ENCODE measurements at regions not wholly inside any gene's neighbourhood (a gene's known extent, or its start where the extent isn't known, plus 50 kb on each side); places are given as distances from the start of the nearest gene placed in this dataset.
"Not testable (repeated sequence)": the region's sequence is repeated elsewhere in the genome, so short reads cannot be mapped to it uniquely, and the experiment has no call there.

DNA sequence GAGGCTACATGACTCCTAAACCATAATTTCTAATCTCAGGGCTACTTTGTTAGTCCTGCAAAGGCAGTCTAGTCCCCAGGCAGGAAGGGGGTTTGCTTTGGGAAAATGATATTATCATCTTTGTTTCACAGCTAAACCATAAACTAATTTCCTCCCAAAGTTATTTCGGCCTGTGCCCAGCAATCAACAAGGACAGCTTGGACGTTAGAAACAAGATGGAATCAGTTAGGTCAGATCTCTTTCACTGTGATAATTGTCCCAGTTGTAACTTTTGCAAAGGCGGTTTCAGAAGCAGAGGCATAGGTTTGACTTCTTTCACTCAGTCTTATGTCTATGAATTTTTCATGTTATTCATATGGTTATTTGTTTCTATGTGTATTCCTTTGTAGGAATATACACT lies 119.1 kb downstream of the PPIAL4G start:
- peaks cover 15% of the 10 kb centered on the region for H3K27me3 Mint-ChIP-seq
- H3K27ac Mint-ChIP-seq; H3K9me3 Mint-ChIP-seq; H3K4me3 Mint-ChIP-seq; H3K36me3 Mint-ChIP-seq (ENCODE audit: low read depth); DNase-seq: not testable (repeated sequence)
- H3K4me1 Mint-ChIP-seq, result peaks cover 45% of the 10 kb centered on the region
- CTCF ChIA-PET, result interaction anchor here (0.8 kb wide), 1 partner anchor 9 kb away, joined by 3 read pairs; no protein-coding TSS in a partner anchor
- POLR2A ChIA-PET, result interaction anchor here (0.8 kb wide), 1 partner anchor 30 kb away, joined by 3 read pairs; no protein-coding TSS in a partner anchor

GRCh38 chr1:148363439-148363810 lies 119.7 kb downstream of the PPIAL4G start:
- peak; percentile 42 for DNase-seq
- peaks cover 17% of the 10 kb centered on the region for H3K27me3 Mint-ChIP-seq
- H3K36me3 Mint-ChIP-seq (ENCODE audit: low read depth), result no peaks in the 10 kb centered on the region
- POLR2A ChIA-PET, result no interaction called here
- CTCF ChIA-PET, result interaction anchor here (0.8 kb wide), 1 partner anchor 9 kb away, joined by 3 read pairs; no protein-coding TSS in a partner anchor
- H3K9me3 Mint-ChIP-seq, result no peaks in the 10 kb centered on the region
- H3K4me1 Mint-ChIP-seq, result peaks cover 45% of the 10 kb centered on the region
- H3K27ac Mint-ChIP-seq, result no peak overlapping the region
- peak overlapping the region; percentile 79 for H3K4me3 Mint-ChIP-seq

DNA sequence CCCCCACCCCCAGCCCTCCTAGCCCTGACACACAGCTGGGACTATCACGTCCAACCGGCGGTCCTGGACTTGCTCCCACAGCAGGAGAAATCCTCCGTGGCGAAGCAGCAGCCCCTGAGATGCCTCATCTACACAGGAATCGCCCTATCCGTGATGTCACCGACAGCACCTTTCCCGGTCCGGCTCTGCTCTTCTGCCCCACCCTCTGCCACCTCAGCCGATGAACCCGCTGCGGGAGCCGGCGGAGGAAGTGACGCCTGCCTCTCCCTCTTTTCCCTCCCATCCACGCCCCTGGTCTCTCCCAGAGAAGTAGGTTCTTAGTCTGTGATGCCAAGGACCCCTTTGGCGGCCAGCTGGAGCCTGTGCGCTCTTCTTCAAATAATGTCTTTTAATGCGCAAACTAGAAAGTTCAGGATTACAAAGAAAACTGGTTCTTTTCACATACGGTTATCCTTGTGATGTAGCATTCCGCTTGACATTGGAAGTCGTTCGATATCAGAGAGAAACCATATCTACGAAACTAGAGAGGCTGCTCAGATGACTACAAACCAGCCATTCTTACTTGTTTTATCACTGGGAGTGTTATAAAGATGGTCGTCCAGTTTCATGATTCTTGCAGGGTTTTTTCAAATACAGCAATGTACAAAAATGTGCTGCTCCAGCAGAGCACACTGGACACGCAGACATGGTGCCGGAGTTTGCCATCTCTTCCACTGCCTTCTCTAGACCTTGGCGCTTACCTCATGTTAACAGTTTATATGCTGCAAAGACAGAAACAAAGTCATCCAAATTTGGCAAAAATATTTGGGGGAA lies 120.3 kb downstream of the PPIAL4G start:
- peaks cover 45% of the 10 kb centered on the region for H3K4me1 Mint-ChIP-seq

DNA sequence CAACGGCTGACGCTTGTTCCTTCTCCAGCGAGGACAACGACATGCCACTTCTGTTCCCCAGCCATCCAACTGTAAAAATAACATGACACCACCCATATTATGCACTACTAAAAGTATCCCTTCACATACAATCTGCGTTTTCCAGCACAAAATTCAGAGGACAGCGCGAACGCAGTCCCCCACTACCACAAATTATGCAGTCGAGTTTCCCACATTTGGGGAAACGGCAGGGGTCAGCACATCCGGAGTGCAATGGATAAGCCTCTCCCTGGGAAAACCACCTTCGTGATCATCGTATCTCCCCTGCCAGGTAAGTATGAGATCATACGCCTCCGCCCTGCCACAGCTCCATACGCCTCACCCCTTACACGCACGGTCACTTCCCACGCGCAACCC lies 120.9 kb downstream of the PPIAL4G start:
- Mint-ChIP-seq H3K27ac (peak overlapping the region; percentile 76), H3K27me3 (peaks cover 25% of the 10 kb centered on the region), H3K36me3 (ENCODE audit: low read depth) (no peaks in the 10 kb centered on the region), H3K4me1 (peaks cover 45% of the 10 kb centered on the region), H3K4me3 (peak overlapping the region; percentile 79), H3K9me3 (no peaks in the 10 kb centered on the region)
- no peak for DNase-seq
- ChIA-PET POLR2A (interaction anchor here (0.6 kb wide), 1 partner anchor 28 kb away, joined by 4 read pairs; no protein-coding TSS in a partner anchor), CTCF (interaction anchor here (1.0 kb wide), 1 partner anchor 10 kb away, joined by 4 read pairs; no protein-coding TSS in a partner anchor)

More for the DNA sequence above, 120.3 kb downstream of the PPIAL4G start:
- H3K4me3 Mint-ChIP-seq, result peak overlapping the region; percentile 79
- peak overlapping the region; percentile 76 for H3K27ac Mint-ChIP-seq
- peak; percentile 35 for DNase-seq
- POLR2A ChIA-PET, result interaction anchor here (0.6 kb wide), 1 partner anchor 29 kb away, joined by 4 read pairs; no protein-coding TSS in a partner anchor
- H3K36me3 Mint-ChIP-seq (ENCODE audit: low read depth), result no peaks in the 10 kb centered on the region
- peaks cover 23% of the 10 kb centered on the region for H3K27me3 Mint-ChIP-seq
- CTCF ChIA-PET, result interaction anchor here (0.8 to 1.0 kb wide), 2 partner anchors 8 to 10 kb away, joined by 3 to 4 read pairs; no protein-coding TSS in a partner anchor
- no peaks in the 10 kb centered on the region for H3K9me3 Mint-ChIP-seq

DNA sequence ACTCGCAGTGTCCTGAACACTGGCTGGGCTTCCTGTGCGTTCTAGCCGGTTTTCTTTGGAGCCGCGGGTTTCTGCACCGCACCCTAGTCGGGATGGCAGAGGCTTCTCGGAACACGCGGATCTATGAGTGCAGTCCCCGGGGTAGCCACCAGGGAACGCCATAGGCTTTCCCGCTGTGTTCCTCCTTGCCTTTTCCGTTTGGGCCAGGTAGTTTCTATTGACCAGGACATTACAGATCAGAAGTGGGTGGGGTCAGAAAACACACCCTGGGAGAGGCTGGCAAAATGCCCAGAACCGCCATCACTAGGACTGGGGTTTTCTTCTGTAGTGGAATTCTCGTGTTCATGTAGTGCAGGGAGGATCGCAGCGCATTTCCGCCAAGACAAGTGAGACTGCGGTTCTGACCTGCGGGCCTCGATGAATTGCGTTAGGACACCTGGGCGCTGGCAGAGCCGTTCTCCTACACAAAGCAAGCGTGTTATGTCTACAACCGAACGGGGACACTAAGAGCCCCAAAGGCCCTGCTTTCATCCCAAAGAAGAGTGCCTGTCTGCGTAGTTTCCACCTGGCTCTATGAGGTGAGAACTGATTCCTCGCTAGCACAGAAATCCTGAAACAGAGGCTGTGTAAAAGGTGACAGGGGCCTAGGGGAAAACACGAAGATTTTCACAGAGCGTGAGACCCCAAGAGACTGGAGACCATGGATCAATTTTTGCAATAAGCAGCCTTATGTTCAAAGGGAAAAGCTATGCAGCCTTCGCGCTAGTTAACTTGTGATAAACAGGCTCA lies 121.5 kb downstream of the PPIAL4G start:
- not testable (repeated sequence) for H3K9me3 Mint-ChIP-seq; H3K36me3 Mint-ChIP-seq (ENCODE audit: low read depth)
- CTCF ChIA-PET, result interaction anchor here (1.0 to 1.1 kb wide), 2 partner anchors 10 to 11 kb away, joined by 3 to 4 read pairs; no protein-coding TSS in a partner anchor
- H3K27ac Mint-ChIP-seq, result peak overlapping the region; percentile 76
- POLR2A ChIA-PET, result interaction anchor here (0.6 kb wide), 1 partner anchor 27 kb away, joined by 4 read pairs; no protein-coding TSS in a partner anchor
- peaks cover 42% of the 10 kb centered on the region for H3K4me1 Mint-ChIP-seq
- DNase-seq, result peak; percentile 35
- H3K27me3 Mint-ChIP-seq, result peaks cover 25% of the 10 kb centered on the region
- H3K4me3 Mint-ChIP-seq, result peak overlapping the region; percentile 79

DNA sequence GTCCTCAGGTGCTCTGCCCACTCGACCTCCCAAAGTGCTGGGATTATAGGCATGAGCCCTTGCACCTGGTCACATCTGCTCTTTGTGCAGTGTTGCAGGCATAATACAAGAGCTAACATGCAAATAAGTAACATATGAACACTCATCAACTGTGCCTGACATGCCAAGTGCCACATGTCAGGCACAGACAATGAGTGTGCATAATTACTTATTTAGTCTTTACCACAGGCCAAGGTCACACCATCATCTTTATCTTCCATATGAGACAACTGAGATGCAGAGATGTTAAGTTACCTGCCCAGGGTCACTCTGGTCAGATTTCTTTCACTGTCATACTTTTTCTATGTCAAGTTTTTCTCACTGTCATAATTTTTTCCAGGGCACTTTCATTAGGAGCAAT lies 126.1 kb downstream of the PPIAL4G start:
- Mint-ChIP-seq H3K27ac (no peak overlapping the region), H3K27me3 (peaks cover 36% of the 10 kb centered on the region), H3K9me3 (no peaks in the 10 kb centered on the region), H3K36me3 (ENCODE audit: low read depth) (no peaks in the 10 kb centered on the region), H3K4me3 (no peak overlapping the region), H3K4me1 (peaks cover 16% of the 10 kb centered on the region)
- ChIA-PET POLR2A (no interaction called here), CTCF (interaction anchor here (1.6 kb wide), 2 partner anchors 15 to 20 kb away, joined by 3 to 4 read pairs; no protein-coding TSS in a partner anchor)
- no peak for DNase-seq

DNA sequence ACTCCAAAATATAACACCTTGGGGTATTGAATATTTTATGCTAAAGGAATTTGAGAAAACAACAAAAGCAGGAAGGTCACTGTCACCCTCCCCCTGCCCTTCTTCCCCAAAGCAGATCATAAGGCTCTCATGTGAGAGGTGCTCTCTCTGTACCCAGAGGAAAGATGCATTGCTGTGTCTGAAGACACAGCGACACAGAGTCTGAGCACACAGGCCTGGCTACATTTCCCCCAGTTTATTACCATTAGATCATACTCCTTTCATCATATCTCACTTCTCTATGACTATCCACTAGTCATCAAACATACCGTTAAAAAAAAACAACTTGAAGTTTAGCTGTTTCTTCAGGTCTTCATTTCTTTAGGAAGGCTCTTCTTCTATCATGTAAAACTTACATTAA lies 127.1 kb downstream of the PPIAL4G start:
- ChIA-PET POLR2A (no interaction called here), CTCF (no interaction called here)
- Mint-ChIP-seq H3K36me3 (ENCODE audit: low read depth) (no peaks in the 10 kb centered on the region), H3K27me3 (peaks cover 46% of the 10 kb centered on the region), H3K27ac (no peak overlapping the region), H3K9me3 (no peaks in the 10 kb centered on the region), H3K4me1 (peaks cover 6% of the 10 kb centered on the region), H3K4me3 (no peak overlapping the region)
- no peak for DNase-seq

DNA sequence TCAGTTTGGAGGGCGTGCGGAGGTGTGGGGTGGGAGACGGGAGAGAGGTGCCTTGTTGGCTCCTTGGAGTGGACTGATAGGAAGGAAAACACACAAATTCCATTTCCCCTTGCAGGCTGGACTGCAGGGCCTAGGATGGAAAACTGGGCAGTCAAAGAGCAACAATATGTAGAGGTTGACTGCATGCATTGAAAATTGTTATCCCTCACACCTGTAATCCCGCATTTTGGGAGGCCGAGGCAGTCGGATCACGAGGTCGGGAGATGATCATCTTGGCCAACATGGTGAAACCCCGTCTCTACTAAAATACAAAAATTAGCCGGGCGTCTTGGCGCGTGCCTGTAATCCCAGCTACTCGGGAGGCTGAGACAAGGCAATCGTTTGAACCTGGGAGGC lies 128.2 kb downstream of the PPIAL4G start:
- no peak for DNase-seq
- H3K4me1 Mint-ChIP-seq, result peaks cover 6% of the 10 kb centered on the region
- no peak overlapping the region for H3K27ac Mint-ChIP-seq
- H3K4me3 Mint-ChIP-seq, result no peak overlapping the region
- H3K27me3 Mint-ChIP-seq, result peaks cover 51% of the 10 kb centered on the region
- CTCF ChIA-PET, result interaction anchor here (1.3 to 1.5 kb wide), 2 partner anchors 9 to 37 kb away, joined by 3 read pairs; no protein-coding TSS in a partner anchor
- no peaks in the 10 kb centered on the region for H3K9me3 Mint-ChIP-seq
- POLR2A ChIA-PET, result no interaction called here
- H3K36me3 Mint-ChIP-seq (ENCODE audit: low read depth), result no peaks in the 10 kb centered on the region

- Mint-ChIP-seq H3K27ac (no peak overlapping the region), H3K4me1 (peaks cover 6% of the 10 kb centered on the region), H3K27me3 (peaks cover 55% of the 10 kb centered on the region), H3K9me3 (no peaks in the 10 kb centered on the region), H3K36me3 (ENCODE audit: low read depth) (no peaks in the 10 kb centered on the region), H3K4me3 (no peak overlapping the region)
- DNase-seq, result no peak
- POLR2A ChIA-PET, result no interaction called here
- CTCF ChIA-PET, result interaction anchor here (0.5 to 1.5 kb wide), 3 partner anchors 9 to 36 kb away, joined by 3 to 4 read pairs (median 3); no protein-coding TSS in a partner anchor
Observed at GRCh38 chr1:148354284-148354912, 128.7 kb downstream of the PPIAL4G start.

DNA sequence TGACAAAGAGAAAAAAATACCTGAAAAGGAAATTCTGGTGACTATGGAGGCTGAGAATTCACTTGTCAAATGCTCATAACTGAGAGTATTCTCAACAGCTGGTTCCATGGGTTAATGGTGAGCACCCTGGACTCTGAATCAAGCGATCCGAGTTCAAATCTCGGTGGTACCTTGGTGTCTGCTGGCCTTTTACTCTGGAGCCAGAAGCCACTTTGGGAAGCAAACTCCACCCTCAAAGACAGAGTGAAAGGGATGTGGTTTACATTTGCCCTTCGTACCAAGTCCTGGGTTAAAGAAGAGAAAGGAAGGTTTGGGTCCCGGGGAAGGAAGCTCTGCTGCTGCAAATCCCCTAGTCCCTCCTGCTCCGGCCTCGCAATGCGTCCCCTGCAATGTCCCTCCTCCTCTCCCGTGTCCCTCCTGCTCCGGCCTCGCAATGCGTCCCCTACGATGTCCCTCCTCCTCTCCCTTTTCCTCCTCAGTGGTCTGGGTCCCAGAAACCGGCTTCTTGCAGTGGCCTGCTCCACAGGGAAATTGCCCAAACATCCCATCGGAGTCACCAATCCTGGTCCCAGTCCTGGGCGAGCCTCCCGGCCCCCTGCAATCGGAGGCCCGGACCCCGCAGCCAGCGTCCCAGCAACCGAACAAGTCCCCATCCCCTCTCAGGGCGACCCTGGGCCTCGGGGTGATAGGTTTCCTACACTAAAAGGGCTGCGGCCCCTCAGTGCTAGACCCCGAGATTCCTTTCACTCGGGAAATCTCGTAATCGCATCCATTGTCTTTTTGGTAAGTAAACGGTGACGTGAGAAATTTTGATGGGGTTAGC lies 129.4 kb downstream of the PPIAL4G start:
- Mint-ChIP-seq H3K36me3 (ENCODE audit: low read depth) (no peaks in the 10 kb centered on the region), H3K4me1 (peaks cover 6% of the 10 kb centered on the region), H3K27me3 (peaks cover 61% of the 10 kb centered on the region), H3K4me3 (no peak overlapping the region), H3K9me3 (no peaks in the 10 kb centered on the region), H3K27ac (no peak overlapping the region)
- DNase-seq, result no peak
- ChIA-PET CTCF (interaction anchor here (1.3 to 1.5 kb wide), 2 partner anchors 18 to 35 kb away, joined by 3 to 6 read pairs; no protein-coding TSS in a partner anchor), POLR2A (no interaction called here)

GRCh38 chr1:148352470-148353053 lies 130.5 kb downstream of the PPIAL4G start:
- ChIA-PET CTCF (interaction anchor here (1.5 kb wide), 1 partner anchor 19 kb away, joined by 6 read pairs; no protein-coding TSS in a partner anchor), POLR2A (no interaction called here)
- no peak for DNase-seq
- H3K4me3 Mint-ChIP-seq, result no peak overlapping the region
- H3K4me1 Mint-ChIP-seq, result peaks cover 6% of the 10 kb centered on the region
- H3K27ac Mint-ChIP-seq, result no peak overlapping the region
- peaks cover 60% of the 10 kb centered on the region for H3K27me3 Mint-ChIP-seq
- H3K9me3 Mint-ChIP-seq, result no peaks in the 10 kb centered on the region
- H3K36me3 Mint-ChIP-seq (ENCODE audit: low read depth), result no peaks in the 10 kb centered on the region
